ENCODE measurements at regions not wholly inside any gene's neighbourhood (a gene's known extent, or its start where the extent isn't known, plus 50 kb on each side); places are given as distances from the start of the nearest gene placed in this dataset.

GRCh38 chr21:18744840-18745239 is 341.3 kb upstream of the TMPRSS15 start:
- TF ChIP-seq CTCF (conservative IDR thresholded peaks at IDR 0.05) (no peak), ZFX (IDR thresholded peaks at IDR 0.05) (no peak)
